Fibroblast of the conjunctiva (primary cell): ENCODE measurements at regions not wholly inside any gene's neighbourhood (a gene's known extent, or its start where the extent isn't known, plus 50 kb on each side); places are given as distances from the start of the nearest gene placed in this dataset.
A peak's percentile ranks its signal among the peaks of the same experiment; 100 is the strongest.

Experiments used
- DNase-seq: peaks from one replicate; pipeline ENCODE4 v3.0.0-alpha.2; 2010; ENCODE audit warnings: low read depth

GRCh38 chr9:107713470-107713869, 223.9 kb upstream of the KLF4 start:
- no peak for DNase-seq

DNA sequence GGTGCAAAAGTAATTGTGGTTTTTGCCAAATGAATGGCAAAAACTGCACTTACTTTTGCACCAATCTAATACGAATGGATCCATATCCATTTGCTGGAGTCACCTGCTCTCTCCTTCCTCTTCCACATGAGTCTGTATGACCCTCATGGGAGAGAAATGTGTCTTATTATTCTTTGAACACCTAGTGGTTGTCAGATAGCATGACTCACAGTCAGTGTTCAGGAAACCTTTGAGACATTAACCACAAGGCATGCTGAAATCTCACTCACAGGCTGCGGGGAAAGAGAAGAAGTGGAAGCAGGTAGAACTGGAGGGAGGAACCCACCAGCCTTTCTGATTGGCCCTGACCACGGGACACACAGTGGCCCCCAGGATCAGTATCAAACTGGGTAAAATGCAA, 222.8 kb upstream of the KLF4 start:
- DNase-seq: no peak

DNA sequence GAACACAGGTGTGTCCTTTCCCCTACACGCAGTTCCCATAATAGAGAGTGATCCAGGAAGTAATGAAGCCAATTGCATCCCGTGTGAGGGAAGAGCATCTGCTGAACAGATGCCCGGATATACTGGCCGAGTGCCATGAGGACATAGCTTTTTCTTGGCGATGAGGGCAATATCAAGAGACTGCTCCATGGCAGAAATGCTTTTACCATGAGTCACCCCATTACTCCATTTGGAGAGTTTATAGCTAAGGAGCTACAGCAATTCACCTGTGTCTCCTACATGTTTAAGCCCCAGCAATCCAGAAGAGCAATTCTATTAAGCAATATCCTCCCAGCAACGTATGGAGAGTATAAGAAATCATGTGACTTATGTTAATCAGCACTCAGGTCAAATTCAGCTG, 222.0 kb upstream of the KLF4 start:
- peak; percentile 89 for DNase-seq

- no peak for DNase-seq
Measured at GRCh38 chr9:107710953-107711352, 221.4 kb upstream of the KLF4 start.

GRCh38 chr9:107710546-107710945, 221.0 kb upstream of the KLF4 start:
- no peak for DNase-seq

- DNase-seq: no peak
Measured at GRCh38 chr9:107708791-107709190, 219.2 kb upstream of the KLF4 start.

DNA sequence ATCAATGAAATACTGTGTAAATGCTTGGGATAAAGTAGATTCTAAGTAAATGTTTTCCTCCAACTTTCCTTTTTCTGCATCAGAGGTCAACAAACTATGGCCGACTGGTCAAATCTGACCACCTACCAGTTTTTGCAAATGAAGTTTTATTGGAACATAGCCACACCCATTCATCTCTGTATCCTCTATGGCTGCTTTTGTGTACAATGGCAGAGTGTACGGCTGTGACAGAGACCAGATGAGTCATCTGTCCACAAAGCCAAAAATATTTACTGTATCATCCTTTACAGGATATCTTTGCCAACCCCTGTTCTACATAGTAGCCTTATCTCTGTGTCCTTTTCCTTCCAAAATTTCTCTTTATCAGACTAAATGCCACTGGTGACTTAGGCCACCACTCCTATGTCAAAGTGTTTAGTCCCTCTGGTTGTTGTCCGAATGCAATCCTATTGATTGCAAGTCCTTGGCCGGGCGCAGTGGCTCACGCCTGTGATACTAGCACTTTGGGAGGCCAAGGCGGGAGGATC, 218.4 kb upstream of the KLF4 start:
- no peak for DNase-seq

- peak; percentile 85 for DNase-seq
Measured at GRCh38 chr9:107707428-107707837, 217.9 kb upstream of the KLF4 start.

GRCh38 chr9:107706701-107707427, 217.3 kb upstream of the KLF4 start:
- DNase-seq: no peak

GRCh38 chr9:107705521-107705920, 216.0 kb upstream of the KLF4 start:
- no peak for DNase-seq

- DNase-seq: no peak
Measured at GRCh38 chr9:107704774-107705173, 215.2 kb upstream of the KLF4 start.

- no peak for DNase-seq
Measured at GRCh38 chr9:107703651-107704050, 214.1 kb upstream of the KLF4 start.

GRCh38 chr9:107700847-107701246, 211.3 kb upstream of the KLF4 start:
- DNase-seq: no peak

- no peak for DNase-seq
Measured at GRCh38 chr9:107699231-107699630, 209.7 kb upstream of the KLF4 start.

- no peak for DNase-seq
Measured at GRCh38 chr9:107698779-107699178, 209.2 kb upstream of the KLF4 start.

- DNase-seq: no peak
Measured at GRCh38 chr9:107696302-107696701, 206.7 kb upstream of the KLF4 start.

- DNase-seq: no peak
Measured at GRCh38 chr9:107694390-107694789, 204.8 kb upstream of the KLF4 start.

DNA sequence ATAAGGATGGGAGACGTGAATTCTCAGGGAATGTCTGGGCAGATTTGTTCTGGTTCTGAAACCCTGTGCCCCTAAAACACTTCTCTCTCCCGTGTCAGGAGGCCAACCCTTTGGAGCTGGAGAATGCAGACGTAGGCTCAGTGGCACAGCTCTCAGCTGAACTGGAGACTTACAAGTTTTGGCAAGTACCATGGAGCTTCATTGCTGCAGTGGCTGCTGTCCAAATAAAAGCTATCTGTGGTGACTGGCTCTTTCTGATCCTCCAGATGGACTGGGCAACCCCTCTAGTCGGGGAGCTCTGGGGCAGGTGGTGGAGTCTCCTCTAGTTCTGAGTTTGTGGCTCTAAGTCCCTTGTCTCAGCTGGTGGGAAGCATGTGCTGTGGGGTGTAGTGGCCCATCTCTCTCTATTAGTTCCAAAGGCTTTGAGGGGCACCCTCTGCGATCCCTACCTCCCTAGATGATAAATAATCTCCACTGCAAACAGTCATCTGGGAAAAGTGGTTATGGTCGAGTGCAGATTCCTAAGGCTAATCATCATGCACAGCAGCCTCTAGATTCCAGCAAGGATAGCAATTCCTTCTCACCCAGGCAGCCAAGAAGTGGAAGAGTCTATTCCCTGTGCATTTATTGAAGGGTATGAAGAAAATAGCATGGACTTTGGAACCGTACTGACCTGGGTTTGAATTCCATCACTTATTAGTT, 204.2 kb upstream of the KLF4 start:
- no peak for DNase-seq

DNA sequence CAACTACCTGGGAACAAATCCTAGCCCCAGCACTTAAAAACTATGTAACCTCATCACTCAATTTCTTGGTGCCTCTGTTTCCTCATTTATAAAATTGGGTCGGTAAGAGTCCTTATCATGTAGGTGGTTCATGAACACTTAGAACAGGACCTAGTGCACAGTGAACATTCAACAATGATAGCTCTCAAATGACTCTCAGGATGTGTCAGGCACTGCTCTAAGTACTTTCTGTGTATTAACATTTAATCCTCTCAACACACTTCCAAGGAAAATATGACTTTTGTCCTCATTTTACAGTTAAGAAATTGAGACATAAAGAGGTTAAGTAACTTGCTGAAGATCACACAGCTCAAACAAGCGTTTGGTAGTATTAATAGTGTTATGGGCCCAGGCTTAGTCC, 202.1 kb upstream of the KLF4 start:
- no peak for DNase-seq

- no peak for DNase-seq
Measured at GRCh38 chr9:107690021-107690420, 200.5 kb upstream of the KLF4 start.

GRCh38 chr9:107688728-107689127, 199.2 kb upstream of the KLF4 start:
- no peak for DNase-seq

GRCh38 chr9:107685901-107686300, 196.3 kb upstream of the KLF4 start:
- DNase-seq: no peak

GRCh38 chr9:107685376-107685775, 195.8 kb upstream of the KLF4 start:
- DNase-seq: no peak

- no peak for DNase-seq
Measured at GRCh38 chr9:107684224-107684623, 194.7 kb upstream of the KLF4 start.
